Stomach smooth muscle (tissue), 2 donors: ENCODE measurements at regions not wholly inside any gene's neighbourhood (a gene's known extent, or its start where the extent isn't known, plus 50 kb on each side); places are given as distances from the start of the nearest gene placed in this dataset.

Source experiments
- H3K27ac ChIP-seq: one replicate; pipeline ENCODE4 v1.7.0; 2013; ENCODE audit warnings: mild to moderate bottlenecking, low read length, inconsistent platforms
- H3K27me3 ChIP-seq, 2 donors: one replicate each; pipeline ENCODE4 v1.7.0; 2013; ENCODE audit warnings: low read length in 2 of 2; ENCODE audit not compliant: insufficient read depth in 2 of 2, control insufficient read depth in 1 of 2
- H3K36me3 ChIP-seq, 2 donors: one replicate each; pipeline ENCODE4 v1.7.0; 2013; ENCODE audit warnings: low read length in 2 of 2; ENCODE audit not compliant: control insufficient read depth in 2 of 2, insufficient read depth in 2 of 2
- H3K4me1 ChIP-seq: one replicate; pipeline ENCODE4 v1.7.0; 2013; ENCODE audit warnings: low read length; ENCODE audit not compliant: control insufficient read depth, insufficient read depth
- H3K4me3 ChIP-seq, 2 donors: one replicate each; pipeline ENCODE4 v1.7.0; 2013; ENCODE audit warnings: low read length in 2 of 2
- H3K9ac ChIP-seq, 2 donors: one replicate each; pipeline ENCODE4 v1.7.0; 2013; ENCODE audit warnings: low read length in 2 of 2, mild to moderate bottlenecking in 1 of 2
- H3K9me3 ChIP-seq, 2 donors: one replicate each; pipeline ENCODE4 v1.7.0; 2013; ENCODE audit warnings: low read length in 2 of 2; ENCODE audit not compliant: control insufficient read depth in 2 of 2
- donor health status: healthy.
- donor health status: Pancreatic carcinoma.

DNA sequence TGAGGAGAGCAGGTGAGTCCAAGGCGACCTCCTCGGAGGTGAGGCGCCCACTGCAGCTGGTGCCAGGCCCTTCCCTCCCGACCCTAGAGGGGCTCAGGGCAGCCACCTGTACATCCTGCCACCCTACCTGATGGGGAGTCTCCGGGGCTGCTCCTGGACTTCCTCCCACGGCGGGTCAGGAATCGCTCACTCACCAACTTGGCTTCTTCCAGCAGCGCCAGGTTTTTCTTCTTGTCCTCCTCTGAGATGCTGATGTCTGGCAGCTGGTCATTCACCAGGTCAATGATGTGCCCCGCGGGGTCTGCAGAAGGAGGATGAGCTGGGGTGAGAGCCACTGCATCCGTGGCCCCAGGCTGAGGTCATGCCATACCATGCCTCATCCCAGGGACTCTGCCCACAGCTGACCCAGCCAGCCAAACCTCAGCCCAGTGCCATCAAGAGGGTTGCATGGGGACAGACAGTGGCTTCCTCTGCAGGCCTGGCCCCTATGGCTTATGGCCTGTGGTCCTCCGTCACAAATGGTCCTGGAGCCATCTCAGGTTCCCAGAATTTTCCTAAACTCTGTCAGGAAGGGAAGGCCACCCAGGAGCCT is 61.0 kb upstream of the LYVE1 start:
- no peak overlapping the region for H3K27ac ChIP-seq
- H3K4me1 ChIP-seq, result peaks cover 17% of the 10 kb centered on the region
- H3K9me3 ChIP-seq, result no peaks in the 10 kb centered on the region
- H3K36me3 ChIP-seq, result peaks cover 30 to 49% of the 10 kb centered on the region in 2 donors
- no peak overlapping the region for H3K4me3 ChIP-seq
- no peaks in the 10 kb centered on the region for H3K27me3 ChIP-seq
- H3K9ac ChIP-seq, result no peak overlapping the region

DNA sequence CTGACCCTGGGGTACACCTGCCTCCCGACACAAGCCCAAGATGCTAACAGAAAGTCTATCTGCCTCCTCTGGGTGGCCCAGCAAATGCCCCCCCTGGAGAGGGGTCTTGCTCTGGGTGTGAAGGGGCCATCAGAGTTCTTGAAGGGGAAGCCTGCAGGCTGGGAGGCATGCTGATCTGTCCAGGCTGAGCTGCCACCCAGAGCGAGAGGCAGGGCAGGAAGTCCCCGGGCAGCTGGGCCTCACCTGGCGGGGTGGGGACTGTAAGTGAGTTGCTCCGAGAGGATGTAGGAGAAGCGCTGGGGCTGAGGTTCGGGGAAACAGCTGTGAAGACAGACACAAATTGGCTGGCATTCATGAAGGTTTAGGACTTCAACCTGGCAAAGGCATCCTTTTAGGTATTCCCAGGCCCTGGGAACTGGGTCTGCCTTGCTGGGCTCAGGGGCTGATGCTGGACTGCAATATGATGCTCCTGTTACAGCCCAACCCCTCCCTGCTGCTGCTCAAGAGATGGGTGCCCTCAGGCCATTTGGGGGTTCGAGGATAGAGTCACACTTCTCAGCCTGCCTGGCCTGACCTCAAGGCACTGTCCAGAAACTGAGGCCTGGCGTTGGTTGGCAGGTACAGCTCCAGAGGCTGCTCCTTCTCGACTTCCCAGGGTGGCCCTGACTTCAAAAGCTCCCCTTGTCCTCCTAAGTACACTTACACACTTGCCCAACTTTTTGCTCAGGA is 60.2 kb upstream of the LYVE1 start:
- H3K4me3 ChIP-seq, result no peak overlapping the region
- H3K9me3 ChIP-seq, result no peaks in the 10 kb centered on the region
- H3K27me3 ChIP-seq, result no peaks in the 10 kb centered on the region
- peaks cover 25% of the 10 kb centered on the region for H3K4me1 ChIP-seq
- H3K36me3 ChIP-seq, result peaks cover 31 to 50% of the 10 kb centered on the region in 2 donors
- H3K9ac ChIP-seq, result no peak overlapping the region
- H3K27ac ChIP-seq, result no peak overlapping the region

- Histone ChIP-seq H3K4me1 (peaks cover 27% of the 10 kb centered on the region), H3K27ac (peak overlapping the region; percentile 24), H3K4me3 (no peak overlapping the region), H3K9ac (no peak overlapping the region), H3K27me3 (no peaks in the 10 kb centered on the region), H3K36me3 (peaks cover 40 to 55% of the 10 kb centered on the region in 2 donors), H3K9me3 (no peaks in the 10 kb centered on the region)
Observed at GRCh38 chr11:10627816-10628215, 59.4 kb upstream of the LYVE1 start.

DNA sequence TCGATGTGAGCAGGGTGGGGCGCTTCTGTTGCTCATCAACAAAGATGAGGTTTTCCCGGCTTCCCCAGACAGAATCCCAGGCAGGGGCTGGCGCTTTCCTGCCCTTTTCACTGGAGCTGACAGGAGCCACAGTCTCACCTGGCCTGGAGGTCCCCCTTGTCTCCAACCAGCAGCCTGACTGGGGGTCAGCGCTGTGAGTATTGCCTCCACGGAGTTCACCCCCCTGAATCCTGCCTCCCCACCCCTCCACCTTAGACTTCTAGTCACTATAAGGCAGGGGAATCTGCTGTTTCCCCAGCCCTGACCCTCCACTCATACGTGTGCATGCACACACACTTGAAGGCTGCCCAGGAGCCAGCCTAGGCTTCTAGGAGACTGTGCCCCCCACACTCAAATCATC is 58.8 kb upstream of the LYVE1 start:
- no peak overlapping the region for H3K9ac ChIP-seq
- no peaks in the 10 kb centered on the region for H3K27me3 ChIP-seq
- H3K9me3 ChIP-seq, result no peaks in the 10 kb centered on the region
- H3K4me1 ChIP-seq, result peaks cover 27% of the 10 kb centered on the region
- no peak overlapping the region for H3K4me3 ChIP-seq
- peaks cover 42 to 55% of the 10 kb centered on the region in 2 donors for H3K36me3 ChIP-seq
- peak overlapping the region; percentile 24 for H3K27ac ChIP-seq

- peaks cover 40 to 52% of the 10 kb centered on the region in 2 donors for H3K36me3 ChIP-seq
- peak overlapping the region in 1 of 2 donors; percentile 17 for H3K9ac ChIP-seq
- H3K27me3 ChIP-seq, result no peaks in the 10 kb centered on the region
- no peak overlapping the region for H3K4me3 ChIP-seq
- H3K4me1 ChIP-seq, result peaks cover 27% of the 10 kb centered on the region
- H3K9me3 ChIP-seq, result no peaks in the 10 kb centered on the region
- peak overlapping the region; percentile 67 for H3K27ac ChIP-seq
Observed at GRCh38 chr11:10625982-10626311, 57.5 kb upstream of the LYVE1 start.

GRCh38 chr11:10625281-10625981 is 57.0 kb upstream of the LYVE1 start:
- H3K4me1 ChIP-seq, result peaks cover 27% of the 10 kb centered on the region
- peak overlapping the region; percentile 67 for H3K27ac ChIP-seq
- no peaks in the 10 kb centered on the region for H3K27me3 ChIP-seq
- H3K9me3 ChIP-seq, result no peaks in the 10 kb centered on the region
- no peak overlapping the region for H3K4me3 ChIP-seq
- peak overlapping the region; percentile 17 to 55 for H3K9ac ChIP-seq
- H3K36me3 ChIP-seq, result peaks cover 35 to 47% of the 10 kb centered on the region in 2 donors

GRCh38 chr11:10623797-10624761 is 55.6 kb upstream of the LYVE1 start:
- Histone ChIP-seq H3K4me1 (peaks cover 31% of the 10 kb centered on the region), H3K9me3 (no peaks in the 10 kb centered on the region), H3K27me3 (no peaks in the 10 kb centered on the region), H3K9ac (peak overlapping the region; percentile 5 to 43), H3K36me3 (peaks cover 25 to 37% of the 10 kb centered on the region in 2 donors), H3K4me3 (no peak overlapping the region), H3K27ac (peak overlapping the region; percentile 67)

DNA sequence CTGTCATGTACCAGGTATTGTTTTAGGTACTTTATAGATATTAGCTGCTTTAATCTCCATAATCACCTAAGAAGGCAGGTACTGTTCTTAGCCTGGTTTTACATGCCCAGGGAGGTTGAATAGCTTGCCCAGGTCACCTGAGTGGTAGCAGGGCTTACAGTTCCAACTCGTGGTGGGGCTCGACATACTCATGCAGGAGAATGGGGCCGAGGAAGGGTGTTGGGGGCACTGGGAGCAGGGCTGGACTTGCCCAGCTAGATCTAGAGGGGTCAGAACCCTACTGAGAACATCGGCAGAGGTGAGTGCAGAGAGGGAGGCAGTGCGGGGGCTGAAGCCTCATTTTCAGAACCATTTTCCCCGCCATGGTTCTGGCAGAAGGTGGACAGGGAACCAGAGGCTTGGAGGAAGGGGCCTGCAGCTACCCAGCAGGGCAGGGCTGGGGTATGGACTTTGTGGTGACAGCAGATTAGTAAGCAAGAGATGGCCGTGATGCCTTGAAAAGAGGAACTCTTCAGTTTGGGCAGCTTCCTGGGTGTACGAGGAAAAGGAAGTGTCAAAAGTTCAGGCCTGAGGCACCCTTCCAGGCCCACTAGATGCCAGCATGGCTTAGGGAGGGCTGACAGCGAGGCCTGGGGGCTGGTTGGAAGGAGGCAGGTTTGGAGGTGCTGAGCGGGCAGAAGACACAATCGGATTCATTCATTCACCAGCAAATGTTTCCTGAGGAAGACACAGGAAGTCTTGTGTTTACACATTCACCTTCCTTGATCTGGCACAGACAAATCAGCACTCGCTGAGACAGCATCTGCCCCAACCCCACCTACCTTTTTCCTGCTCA is 54.7 kb upstream of the LYVE1 start:
- H3K4me3 ChIP-seq, result no peak overlapping the region
- no peaks in the 10 kb centered on the region for H3K9me3 ChIP-seq
- peaks cover 36% of the 10 kb centered on the region for H3K4me1 ChIP-seq
- H3K27me3 ChIP-seq, result no peaks in the 10 kb centered on the region
- peak overlapping the region in 1 of 2 donors; percentile 43 for H3K9ac ChIP-seq
- peak overlapping the region; percentile 49 for H3K27ac ChIP-seq
- peaks cover 27 to 28% of the 10 kb centered on the region in 2 donors for H3K36me3 ChIP-seq

GRCh38 chr11:10622108-10622507 is 53.6 kb upstream of the LYVE1 start:
- no peak overlapping the region for H3K9ac ChIP-seq
- H3K36me3 ChIP-seq, result peaks cover 29 to 30% of the 10 kb centered on the region in 2 donors
- H3K9me3 ChIP-seq, result no peaks in the 10 kb centered on the region
- H3K27ac ChIP-seq, result no peak overlapping the region
- no peak overlapping the region for H3K4me3 ChIP-seq
- H3K4me1 ChIP-seq, result peaks cover 33% of the 10 kb centered on the region
- no peaks in the 10 kb centered on the region for H3K27me3 ChIP-seq
